ENCODE measurements at regions not wholly inside any gene's neighbourhood (a gene's known extent, or its start where the extent isn't known, plus 50 kb on each side); places are given as distances from the start of the nearest gene placed in this dataset.

- DNase-seq, result no peak
Observed at GRCh38 chr10:108817584-108817983, 1105.7 kb downstream of the XPNPEP1 start.

- no peak for DNase-seq
Observed at GRCh38 chr10:108817135-108817534, 1106.2 kb downstream of the XPNPEP1 start.

- DNase-seq, result no peak
Observed at GRCh38 chr10:108812906-108813305, 1110.4 kb downstream of the XPNPEP1 start.

- DNase-seq, result no peak
Observed at GRCh38 chr10:108812296-108812695, 1111.0 kb downstream of the XPNPEP1 start.

GRCh38 chr10:108808228-108808627, 1115.1 kb downstream of the XPNPEP1 start:
- no peak for DNase-seq

- no peak for DNase-seq
Observed at GRCh38 chr10:108801775-108802517, 1121.4 kb downstream of the XPNPEP1 start.

GRCh38 chr10:108801220-108801619, 1122.1 kb downstream of the XPNPEP1 start:
- no peak for DNase-seq

GRCh38 chr10:108797573-108797972, 1125.7 kb downstream of the XPNPEP1 start:
- DNase-seq, result no peak

- no peak for DNase-seq
Observed at GRCh38 chr10:108791794-108792474, 1131.4 kb downstream of the XPNPEP1 start.

GRCh38 chr10:108791030-108791429, 1132.3 kb downstream of the XPNPEP1 start:
- DNase-seq, result no peak

GRCh38 chr10:108789919-108790318, 1133.4 kb downstream of the XPNPEP1 start:
- DNase-seq, result no peak

- DNase-seq, result no peak
Observed at GRCh38 chr10:108789336-108789735, 1134.0 kb downstream of the XPNPEP1 start.

GRCh38 chr10:108788891-108789290, 1134.4 kb downstream of the XPNPEP1 start:
- DNase-seq, result no peak

GRCh38 chr10:108787932-108788331, 1135.4 kb downstream of the XPNPEP1 start:
- no peak for DNase-seq

- DNase-seq, result no peak
Observed at GRCh38 chr10:108785011-108785410, 1138.3 kb downstream of the XPNPEP1 start.

- DNase-seq, result no peak
Observed at GRCh38 chr10:108784534-108784933, 1138.8 kb downstream of the XPNPEP1 start.

- no peak for DNase-seq
Observed at GRCh38 chr10:108783897-108784296, 1139.4 kb downstream of the XPNPEP1 start.

- DNase-seq, result no peak
Observed at GRCh38 chr10:108782411-108782810, 1140.9 kb downstream of the XPNPEP1 start.

- no peak for DNase-seq
Observed at GRCh38 chr10:108779501-108779900, 1143.8 kb downstream of the XPNPEP1 start.

- DNase-seq, result no peak
Observed at GRCh38 chr10:108775911-108776475, 1147.3 kb downstream of the XPNPEP1 start.

- no peak for DNase-seq
Observed at GRCh38 chr10:108771106-108771505, 1152.2 kb downstream of the XPNPEP1 start.

- DNase-seq, result no peak
Observed at GRCh38 chr10:108765794-108766193, 1157.5 kb downstream of the XPNPEP1 start.

- no peak for DNase-seq
Observed at GRCh38 chr10:108757946-108758345, 1165.4 kb downstream of the XPNPEP1 start.

GRCh38 chr10:108755646-108756045, 1167.7 kb downstream of the XPNPEP1 start:
- no peak for DNase-seq
